Trophoblast cell (in vitro differentiated cells and primary cell): ENCODE measurements at regions not wholly inside any gene's neighbourhood (a gene's known extent, or its start where the extent isn't known, plus 50 kb on each side); places are given as distances from the start of the nearest gene placed in this dataset.

Source experiments
- DNase-seq, 2 donors: peaks; one replicate each; pipeline ENCODE4 v3.0.0-alpha.2; 2016
- H2AFZ ChIP-seq: 2 replicates; pipeline ENCODE4 v1.6.1; 2013; ENCODE audit warnings: low read length, moderate library complexity, mild to moderate bottlenecking; ENCODE audit not compliant: insufficient read depth, poor library complexity
- H2AK5ac ChIP-seq: 2 replicates; pipeline ENCODE4 v1.6.1; 2013; ENCODE audit warnings: mild to moderate bottlenecking, low read length
- H2BK120ac ChIP-seq: 2 replicates; pipeline ENCODE4 v1.6.1; 2013; ENCODE audit warnings: low read length, mild to moderate bottlenecking, moderate library complexity; ENCODE audit not compliant: insufficient read depth, poor library complexity
- H2BK12ac ChIP-seq: 2 replicates; pipeline ENCODE4 v1.6.1; 2013; ENCODE audit warnings: mild to moderate bottlenecking, low read length, moderate library complexity
- H2BK5ac ChIP-seq: 2 replicates; pipeline ENCODE4 v1.6.1; 2013; ENCODE audit warnings: low read length, low read depth, moderate library complexity, mild to moderate bottlenecking; ENCODE audit not compliant: poor library complexity
- H3K14ac ChIP-seq: 2 replicates; pipeline ENCODE4 v1.6.1; 2013; ENCODE audit warnings: mild to moderate bottlenecking, low read length
- H3K18ac ChIP-seq: 2 replicates; pipeline ENCODE4 v1.6.1; 2013; ENCODE audit warnings: mild to moderate bottlenecking, low read length
- H3K23ac ChIP-seq: 2 replicates; pipeline ENCODE4 v1.6.1; 2013; ENCODE audit warnings: low read length
- H3K27ac ChIP-seq: 2 replicates; pipeline ENCODE4 v1.5.1; 2013; ENCODE audit warnings: low read depth, mild to moderate bottlenecking, inconsistent platforms, low read length, moderate library complexity
- H3K27me3 ChIP-seq: 2 replicates; pipeline ENCODE4 v1.6.1; 2013; ENCODE audit warnings: inconsistent platforms, mild to moderate bottlenecking, low read length, moderate library complexity; ENCODE audit not compliant: insufficient read depth
- H3K36me3 ChIP-seq, 2 experiments: 1 replicate in 1 of 2; 2 replicates in 1 of 2; pipeline ENCODE4 v1.6.1; 2013; ENCODE audit warnings: low read length in 2 of 2, mild to moderate bottlenecking in 2 of 2, moderate library complexity in 1 of 2; ENCODE audit not compliant: insufficient read depth in 2 of 2, control insufficient read depth in 1 of 2
- H3K4ac ChIP-seq: 2 replicates; pipeline ENCODE4 v1.6.1; 2013; ENCODE audit warnings: low read depth, mild to moderate bottlenecking, low read length, moderate library complexity
- H3K4me1 ChIP-seq, 2 experiments: 1 replicate in 1 of 2; 2 replicates in 1 of 2; pipeline ENCODE4 v1.6.1; 2013; ENCODE audit warnings: low read length in 2 of 2, mild to moderate bottlenecking in 2 of 2, moderate library complexity in 1 of 2; ENCODE audit not compliant: insufficient read depth in 2 of 2, control insufficient read depth in 1 of 2
- H3K4me2 ChIP-seq: 2 replicates; pipeline ENCODE4 v1.6.1; 2013; ENCODE audit warnings: inconsistent platforms, mild to moderate bottlenecking, low read length, moderate library complexity
- H3K4me3 ChIP-seq: 2 replicates; pipeline ENCODE4 v1.5.1; 2013; ENCODE audit warnings: mild to moderate bottlenecking, low read depth, low read length, inconsistent platforms
- H3K79me1 ChIP-seq: one replicate; pipeline ENCODE4 v1.6.1; 2013; ENCODE audit warnings: low read length
- H3K79me2 ChIP-seq: 2 replicates; pipeline ENCODE4 v1.6.1; 2013; ENCODE audit warnings: low read length, mild to moderate bottlenecking; ENCODE audit not compliant: control insufficient read depth, insufficient read depth, poor library complexity
- H3K9ac ChIP-seq: 2 replicates; pipeline ENCODE4 v1.6.1; 2013; ENCODE audit warnings: mild to moderate bottlenecking, low read length
- H3K9me3 ChIP-seq: 2 replicates; pipeline ENCODE4 v1.6.1; 2013; ENCODE audit warnings: low read depth, mild to moderate bottlenecking, control low read depth, inconsistent platforms, low read length; ENCODE audit not compliant: insufficient read depth
- H4K12ac ChIP-seq: 2 replicates; pipeline ENCODE4 v1.6.1; 2013; ENCODE audit warnings: low read depth, mild to moderate bottlenecking, low read length, moderate library complexity
- H4K8ac ChIP-seq: 2 replicates; pipeline ENCODE4 v1.6.1; 2013; ENCODE audit warnings: low read depth, mild to moderate bottlenecking, low read length, moderate library complexity
- H4K91ac ChIP-seq: one replicate; pipeline ENCODE4 v1.6.1; 2013; ENCODE audit warnings: low read depth, mild to moderate bottlenecking, low read length, moderate library complexity
- WGBS: extraction: QIAGEN DNeasy Blood & Tissue Kit; methylation state at CpG from one replicate; pipeline ENCODE4 v1.1.7; 2013; ENCODE audit warnings: missing lambda C conversion rate; ENCODE audit not compliant: insufficient read length, insufficient coverage; ENCODE audit errors: extremely low coverage; 5-methylcytosine and 5-hydroxymethylcytosine counted together

- Histone ChIP-seq H3K36me3 (no peaks in the 10 kb centered on the region), H2BK12ac (no peak overlapping the region), H2BK5ac (no peak overlapping the region), H2AFZ (peak overlapping the region; percentile 17), H3K27ac (no peak overlapping the region), H2AK5ac (no peak overlapping the region), H3K79me2 (no peaks in the 10 kb centered on the region), H3K4me1 (peaks cover 0 to 4% of the 10 kb centered on the region in 2 experiments), H4K12ac (no peak overlapping the region), H3K4me2 (peak overlapping the region; percentile 15), H3K14ac (no peak overlapping the region), H4K8ac (no peak overlapping the region), H3K27me3 (peaks cover 23% of the 10 kb centered on the region), H4K91ac (no peak overlapping the region), H2BK120ac (no peak overlapping the region), H3K9ac (no peak overlapping the region), H3K4me3 (no peak overlapping the region), H3K79me1 (no peaks in the 10 kb centered on the region), H3K18ac (no peak overlapping the region), H3K9me3 (peaks cover 14% of the 10 kb centered on the region), H3K4ac (no peak overlapping the region), H3K23ac (no peak overlapping the region)
- no CpG with 5 or more reads among the region's 33 CpGs for WGBS
- DNase-seq, result no peak
Measured at GRCh38 chr13:99894840-99895443, 76.6 kb downstream of the ZIC5 start.

GRCh38 chr13:99894105-99894839, 77.3 kb downstream of the ZIC5 start:
- H3K4ac ChIP-seq, result no peak overlapping the region
- no peak overlapping the region for H3K4me2 ChIP-seq
- H3K14ac ChIP-seq, result no peak overlapping the region
- no peak overlapping the region for H3K18ac ChIP-seq
- no peak overlapping the region for H3K4me3 ChIP-seq
- H3K36me3 ChIP-seq, result no peaks in the 10 kb centered on the region
- no peak overlapping the region for H3K23ac ChIP-seq
- H3K27me3 ChIP-seq, result peaks cover 23% of the 10 kb centered on the region
- no peak overlapping the region for H4K8ac ChIP-seq
- H3K79me1 ChIP-seq, result no peaks in the 10 kb centered on the region
- peaks cover 14% of the 10 kb centered on the region for H3K9me3 ChIP-seq
- H3K79me2 ChIP-seq, result no peaks in the 10 kb centered on the region
- WGBS, result no CpG with 5 or more reads among the region's 13 CpGs
- H3K4me1 ChIP-seq, result peaks cover 0 to 4% of the 10 kb centered on the region in 2 experiments
- no peak overlapping the region for H2BK120ac ChIP-seq
- H4K12ac ChIP-seq, result no peak overlapping the region
- no peak overlapping the region for H2AFZ ChIP-seq
- no peak for DNase-seq
- no peak overlapping the region for H2BK12ac ChIP-seq
- H3K27ac ChIP-seq, result no peak overlapping the region
- H4K91ac ChIP-seq, result no peak overlapping the region
- no peak overlapping the region for H2BK5ac ChIP-seq
- no peak overlapping the region for H3K9ac ChIP-seq
- H2AK5ac ChIP-seq, result no peak overlapping the region

- Histone ChIP-seq H3K79me2 (no peaks in the 10 kb centered on the region), H3K23ac (no peak overlapping the region), H3K4me1 (peaks cover 0 to 4% of the 10 kb centered on the region in 2 experiments), H2BK120ac (no peak overlapping the region), H3K27me3 (peaks cover 22% of the 10 kb centered on the region), H4K91ac (no peak overlapping the region), H3K9me3 (peaks cover 14% of the 10 kb centered on the region), H2BK12ac (no peak overlapping the region), H3K4me3 (no peak overlapping the region), H4K8ac (no peak overlapping the region), H3K4ac (no peak overlapping the region), H3K27ac (no peak overlapping the region), H3K14ac (no peak overlapping the region), H3K4me2 (no peak overlapping the region), H2AFZ (no peak overlapping the region), H3K18ac (no peak overlapping the region), H2BK5ac (no peak overlapping the region), H2AK5ac (no peak overlapping the region), H3K79me1 (no peaks in the 10 kb centered on the region), H3K36me3 (no peaks in the 10 kb centered on the region), H4K12ac (no peak overlapping the region), H3K9ac (no peak overlapping the region)
- no peak for DNase-seq
- no CpG with 5 or more reads among the region's 9 CpGs for WGBS
Measured at GRCh38 chr13:99893567-99893966, 78.0 kb downstream of the ZIC5 start.

- H3K4me3 ChIP-seq, result no peak overlapping the region
- H3K79me2 ChIP-seq, result no peaks in the 10 kb centered on the region
- H3K4me1 ChIP-seq, result peaks cover 0 to 4% of the 10 kb centered on the region in 2 experiments
- peaks cover 22% of the 10 kb centered on the region for H3K27me3 ChIP-seq
- H3K9ac ChIP-seq, result no peak overlapping the region
- H2AFZ ChIP-seq, result no peak overlapping the region
- no CpG with 5 or more reads among the region's 17 CpGs for WGBS
- H3K14ac ChIP-seq, result no peak overlapping the region
- no peak overlapping the region for H2BK120ac ChIP-seq
- H3K4ac ChIP-seq, result no peak overlapping the region
- H2AK5ac ChIP-seq, result no peak overlapping the region
- no peak overlapping the region for H3K23ac ChIP-seq
- H4K8ac ChIP-seq, result no peak overlapping the region
- no peaks in the 10 kb centered on the region for H3K36me3 ChIP-seq
- no peak overlapping the region for H3K4me2 ChIP-seq
- H2BK12ac ChIP-seq, result no peak overlapping the region
- H3K9me3 ChIP-seq, result peaks cover 14% of the 10 kb centered on the region
- H3K18ac ChIP-seq, result no peak overlapping the region
- no peak for DNase-seq
- no peaks in the 10 kb centered on the region for H3K79me1 ChIP-seq
- H4K91ac ChIP-seq, result no peak overlapping the region
- H2BK5ac ChIP-seq, result no peak overlapping the region
- H3K27ac ChIP-seq, result no peak overlapping the region
- H4K12ac ChIP-seq, result no peak overlapping the region
Measured at GRCh38 chr13:99892866-99893504, 78.6 kb downstream of the ZIC5 start.
